ENCODE measurements at regions not wholly inside any gene's neighbourhood (a gene's known extent, or its start where the extent isn't known, plus 50 kb on each side); places are given as distances from the start of the nearest gene placed in this dataset.

DNA sequence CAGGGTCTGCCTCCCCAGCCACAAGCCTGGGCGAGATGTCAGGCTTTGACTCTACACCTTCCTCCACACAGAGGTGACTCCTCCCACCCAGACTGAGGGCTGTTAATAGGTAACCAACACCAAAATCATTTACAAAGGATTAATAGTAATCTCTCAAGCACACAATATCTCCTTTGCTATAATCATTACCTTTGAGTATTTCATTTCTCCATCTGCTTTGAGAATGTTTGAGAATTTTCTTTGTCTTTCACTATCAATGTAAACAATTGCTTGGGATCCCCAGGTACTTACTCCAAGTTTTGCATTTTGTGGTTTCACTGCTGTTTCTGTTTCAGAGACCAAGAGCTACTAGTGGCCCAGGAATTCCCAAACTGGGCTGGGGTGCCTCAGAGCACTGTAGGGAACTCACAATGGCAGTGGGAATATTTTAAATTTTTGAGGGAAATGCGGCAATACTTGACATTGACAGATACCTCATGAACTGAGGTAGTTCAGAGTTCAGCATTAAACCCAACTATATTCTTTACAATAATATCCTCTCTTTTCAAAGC, 166.4 kb upstream of the MGAT5 start:
- H3K36me3 Mint-ChIP-seq, result no peaks in the 10 kb centered on the region
- no peaks in the 10 kb centered on the region for H3K9me3 Mint-ChIP-seq (ENCODE audit: low read depth)
- H3K27ac Mint-ChIP-seq, result no peak overlapping the region
- no peaks in the 10 kb centered on the region for H3K27me3 Mint-ChIP-seq
- H3K4me1 Mint-ChIP-seq (ENCODE audit: low read depth), result no peaks in the 10 kb centered on the region
- H3K4me3 Mint-ChIP-seq, result no peak overlapping the region

DNA sequence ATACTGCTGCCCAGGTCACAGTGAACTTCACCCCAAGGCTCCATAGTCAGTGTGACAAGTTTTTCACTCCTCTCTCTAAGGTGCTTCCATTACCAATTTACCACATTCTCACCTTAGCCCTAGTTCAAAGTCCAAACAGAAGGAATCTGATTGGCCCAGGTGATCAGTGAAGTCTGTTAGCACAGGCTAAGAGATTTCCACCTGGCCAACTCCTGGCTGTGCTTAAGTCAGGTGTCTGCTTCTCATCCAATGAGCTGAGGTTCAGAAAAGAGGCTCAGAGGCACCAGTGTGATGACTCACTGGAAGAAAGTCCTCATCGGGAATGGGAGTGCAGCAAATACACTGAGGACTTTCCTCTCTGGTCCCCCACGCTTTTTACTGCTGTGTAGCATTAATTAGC, 164.4 kb upstream of the MGAT5 start:
- H3K36me3 Mint-ChIP-seq, result no peaks in the 10 kb centered on the region
- H3K4me1 Mint-ChIP-seq (ENCODE audit: low read depth), result no peaks in the 10 kb centered on the region
- no peak overlapping the region for H3K4me3 Mint-ChIP-seq
- peaks cover 6% of the 10 kb centered on the region for H3K27me3 Mint-ChIP-seq
- H3K27ac Mint-ChIP-seq, result no peak overlapping the region
- no peaks in the 10 kb centered on the region for H3K9me3 Mint-ChIP-seq (ENCODE audit: low read depth)

DNA sequence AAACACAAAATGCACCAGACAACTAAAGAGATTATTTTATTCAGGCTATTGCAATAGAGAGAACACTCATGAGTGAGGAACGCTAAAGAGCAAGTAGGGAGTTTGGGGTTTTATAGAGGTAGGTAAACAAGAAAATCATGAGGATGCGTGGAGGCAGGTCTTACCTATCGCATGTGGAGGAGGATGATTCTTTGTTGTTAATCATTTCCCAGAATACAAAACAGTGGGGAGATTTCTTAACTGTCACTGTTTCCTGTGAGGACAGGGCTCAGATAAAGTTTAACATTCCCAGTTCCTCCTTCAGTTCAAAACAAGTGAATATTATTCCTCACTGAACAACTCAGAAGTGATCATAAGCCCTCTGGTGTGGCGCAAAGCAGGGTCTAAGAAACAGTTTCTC, 156.1 kb upstream of the MGAT5 start:
- no peak overlapping the region for H3K27ac Mint-ChIP-seq
- H3K4me1 Mint-ChIP-seq (ENCODE audit: low read depth), result no peaks in the 10 kb centered on the region
- no peak overlapping the region for H3K4me3 Mint-ChIP-seq
- no peaks in the 10 kb centered on the region for H3K9me3 Mint-ChIP-seq (ENCODE audit: low read depth)
- H3K36me3 Mint-ChIP-seq, result no peaks in the 10 kb centered on the region
- peaks cover 9% of the 10 kb centered on the region for H3K27me3 Mint-ChIP-seq

DNA sequence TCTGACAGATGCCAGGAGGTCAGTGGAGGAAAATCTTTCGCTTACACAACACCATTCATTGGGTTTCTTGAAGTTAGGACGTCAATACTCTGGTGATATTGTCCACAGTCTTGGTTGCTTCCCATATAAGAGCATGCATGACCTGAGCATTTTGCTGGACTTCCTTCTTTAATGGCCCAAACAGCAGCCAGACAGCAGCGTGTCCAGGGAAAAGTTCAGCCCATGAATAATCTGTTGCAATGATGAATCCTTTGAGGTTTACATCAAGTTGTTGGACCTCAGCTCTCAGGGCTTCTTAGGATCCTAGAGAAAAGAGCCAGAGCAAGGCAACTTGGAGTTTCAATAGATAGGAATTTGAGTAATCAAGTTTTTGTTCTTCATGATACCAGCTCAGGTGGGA, 155.6 kb upstream of the MGAT5 start:
- Mint-ChIP-seq H3K36me3 (no peaks in the 10 kb centered on the region), H3K27me3 (peaks cover 9% of the 10 kb centered on the region), H3K4me1 (ENCODE audit: low read depth) (no peaks in the 10 kb centered on the region), H3K4me3 (no peak overlapping the region), H3K9me3 (ENCODE audit: low read depth) (no peaks in the 10 kb centered on the region), H3K27ac (no peak overlapping the region)

DNA sequence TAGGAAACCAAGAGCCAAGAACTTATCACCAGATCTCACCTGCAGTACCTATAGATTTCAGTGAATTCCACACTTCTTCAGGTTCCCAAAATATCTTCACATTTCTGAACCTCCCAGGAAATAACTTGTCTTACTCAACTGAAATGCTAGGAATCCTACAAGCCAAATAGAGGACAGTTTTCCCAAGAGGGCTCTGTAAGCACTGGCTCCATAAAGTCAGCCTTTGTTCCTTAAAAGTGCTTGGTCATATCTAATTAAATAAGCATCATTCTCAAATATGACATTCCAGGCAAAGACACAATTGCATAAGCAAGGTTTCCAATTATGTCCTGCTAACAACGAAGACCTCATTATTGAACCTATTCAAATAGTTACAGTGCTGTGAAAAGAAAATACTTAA, 154.6 kb upstream of the MGAT5 start:
- Mint-ChIP-seq H3K27me3 (peaks cover 6% of the 10 kb centered on the region), H3K27ac (no peak overlapping the region), H3K9me3 (ENCODE audit: low read depth) (no peaks in the 10 kb centered on the region), H3K36me3 (no peaks in the 10 kb centered on the region), H3K4me1 (ENCODE audit: low read depth) (peaks cover 2% of the 10 kb centered on the region), H3K4me3 (no peak overlapping the region)

GRCh38 chr2:134103196-134103595, 150.7 kb upstream of the MGAT5 start:
- Mint-ChIP-seq H3K27me3 (no peaks in the 10 kb centered on the region), H3K4me3 (no peak overlapping the region), H3K36me3 (no peaks in the 10 kb centered on the region), H3K27ac (no peak overlapping the region), H3K4me1 (ENCODE audit: low read depth) (peaks cover 9% of the 10 kb centered on the region), H3K9me3 (ENCODE audit: low read depth) (no peaks in the 10 kb centered on the region)

GRCh38 chr2:134104754-134105153, 149.1 kb upstream of the MGAT5 start:
- Mint-ChIP-seq H3K27ac (no peak overlapping the region), H3K4me1 (ENCODE audit: low read depth) (peaks cover 9% of the 10 kb centered on the region), H3K27me3 (no peaks in the 10 kb centered on the region), H3K4me3 (no peak overlapping the region), H3K36me3 (no peaks in the 10 kb centered on the region), H3K9me3 (ENCODE audit: low read depth) (no peaks in the 10 kb centered on the region)

DNA sequence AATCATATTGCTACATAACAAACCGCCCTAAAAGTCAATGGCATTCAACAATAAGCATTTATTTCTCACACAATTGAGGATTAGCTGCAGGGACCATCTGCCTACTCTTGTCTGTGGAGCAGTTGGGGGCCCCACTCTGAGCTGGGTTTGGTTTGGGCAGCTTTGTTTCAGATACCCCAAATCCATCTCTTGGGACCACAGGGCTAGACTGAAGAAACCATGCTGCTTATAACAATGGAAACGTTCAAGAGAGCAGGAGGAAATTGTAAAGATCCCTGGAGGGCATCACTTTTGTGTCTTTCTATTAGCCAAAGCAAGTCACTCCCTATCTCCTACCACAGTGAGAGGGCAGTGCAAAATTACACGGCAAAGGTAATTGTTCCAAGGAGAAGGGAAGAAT, 146.5 kb upstream of the MGAT5 start:
- Mint-ChIP-seq H3K4me1 (ENCODE audit: low read depth) (peaks cover 9% of the 10 kb centered on the region), H3K9me3 (ENCODE audit: low read depth) (no peaks in the 10 kb centered on the region), H3K4me3 (no peak overlapping the region), H3K36me3 (peaks cover 2% of the 10 kb centered on the region), H3K27ac (no peak overlapping the region), H3K27me3 (no peaks in the 10 kb centered on the region)

GRCh38 chr2:134108113-134108512, 145.8 kb upstream of the MGAT5 start:
- Mint-ChIP-seq H3K36me3 (peaks cover 2% of the 10 kb centered on the region), H3K4me3 (no peak overlapping the region), H3K27me3 (no peaks in the 10 kb centered on the region), H3K27ac (no peak overlapping the region), H3K4me1 (ENCODE audit: low read depth) (peaks cover 9% of the 10 kb centered on the region), H3K9me3 (ENCODE audit: low read depth) (no peaks in the 10 kb centered on the region)

DNA sequence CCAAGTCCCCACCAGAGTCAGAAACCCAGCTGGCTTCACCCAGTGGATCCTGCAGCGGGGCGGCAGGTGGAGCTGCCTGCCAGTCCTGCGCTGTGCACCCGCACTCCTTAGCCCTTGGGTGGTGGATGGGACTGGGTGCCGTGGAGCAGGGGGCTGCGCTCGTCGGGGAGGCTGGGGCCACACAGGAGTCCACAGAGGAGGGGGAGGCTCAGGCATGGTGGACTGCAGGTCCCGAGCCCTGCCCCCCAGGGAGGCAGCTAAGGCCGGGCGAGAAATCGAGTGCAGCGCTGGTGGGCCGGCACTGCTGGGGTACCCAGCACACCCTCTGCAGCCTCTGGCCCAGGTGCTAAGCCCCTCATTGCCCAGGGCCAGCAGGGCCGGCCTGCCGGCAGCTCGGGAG, 144.6 kb upstream of the MGAT5 start:
- no peaks in the 10 kb centered on the region for H3K9me3 Mint-ChIP-seq (ENCODE audit: low read depth)
- H3K4me1 Mint-ChIP-seq (ENCODE audit: low read depth), result peaks cover 7% of the 10 kb centered on the region
- no peak overlapping the region for H3K27ac Mint-ChIP-seq
- no peaks in the 10 kb centered on the region for H3K27me3 Mint-ChIP-seq
- no peak overlapping the region for H3K4me3 Mint-ChIP-seq
- peaks cover 2% of the 10 kb centered on the region for H3K36me3 Mint-ChIP-seq

DNA sequence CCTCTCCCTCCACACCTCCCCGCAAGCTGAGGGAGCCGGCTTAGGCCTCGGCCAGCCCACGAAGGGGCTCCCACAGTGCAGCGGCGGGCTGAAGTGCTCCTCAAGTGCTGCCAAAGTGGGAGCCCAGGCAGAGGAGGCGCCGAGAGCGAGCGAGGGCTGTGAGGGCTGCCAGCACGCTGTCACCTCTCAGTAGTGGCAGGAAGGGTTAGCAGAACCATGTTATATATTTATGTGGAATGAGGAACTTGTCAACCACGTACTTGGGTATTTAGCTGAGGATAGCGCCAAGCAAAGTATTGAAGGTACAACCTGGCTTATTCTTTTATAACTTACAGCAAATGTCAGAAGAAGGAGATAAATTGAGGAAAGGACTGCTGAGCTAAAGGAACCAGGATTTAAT, 144.1 kb upstream of the MGAT5 start:
- peaks cover 2% of the 10 kb centered on the region for H3K36me3 Mint-ChIP-seq
- no peaks in the 10 kb centered on the region for H3K27me3 Mint-ChIP-seq
- H3K27ac Mint-ChIP-seq, result no peak overlapping the region
- H3K4me3 Mint-ChIP-seq, result no peak overlapping the region
- H3K4me1 Mint-ChIP-seq (ENCODE audit: low read depth), result peaks cover 3% of the 10 kb centered on the region
- no peaks in the 10 kb centered on the region for H3K9me3 Mint-ChIP-seq (ENCODE audit: low read depth)

DNA sequence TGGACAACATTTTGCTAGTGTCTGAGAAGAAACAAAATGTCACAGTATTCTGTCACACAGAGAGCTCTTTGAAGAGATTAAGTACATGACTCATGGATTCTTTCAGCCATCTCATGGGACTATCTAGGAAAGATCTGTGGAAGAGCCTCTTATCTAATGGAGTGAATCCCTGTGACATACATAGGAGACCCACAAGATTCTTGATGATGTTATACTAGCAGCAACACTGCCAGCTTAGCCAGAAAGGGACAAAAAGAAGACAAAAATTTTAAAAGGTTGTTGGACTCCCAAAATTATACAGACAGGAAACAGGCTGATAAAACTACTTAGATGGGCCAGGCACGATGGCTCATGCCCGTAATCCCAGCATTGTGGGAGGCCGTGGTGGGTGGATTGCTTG, 143.3 kb upstream of the MGAT5 start:
- H3K27ac Mint-ChIP-seq, result no peak overlapping the region
- no peaks in the 10 kb centered on the region for H3K9me3 Mint-ChIP-seq (ENCODE audit: low read depth)
- H3K27me3 Mint-ChIP-seq, result no peaks in the 10 kb centered on the region
- no peak overlapping the region for H3K4me3 Mint-ChIP-seq
- peaks cover 2% of the 10 kb centered on the region for H3K36me3 Mint-ChIP-seq
- H3K4me1 Mint-ChIP-seq (ENCODE audit: low read depth), result no peaks in the 10 kb centered on the region

DNA sequence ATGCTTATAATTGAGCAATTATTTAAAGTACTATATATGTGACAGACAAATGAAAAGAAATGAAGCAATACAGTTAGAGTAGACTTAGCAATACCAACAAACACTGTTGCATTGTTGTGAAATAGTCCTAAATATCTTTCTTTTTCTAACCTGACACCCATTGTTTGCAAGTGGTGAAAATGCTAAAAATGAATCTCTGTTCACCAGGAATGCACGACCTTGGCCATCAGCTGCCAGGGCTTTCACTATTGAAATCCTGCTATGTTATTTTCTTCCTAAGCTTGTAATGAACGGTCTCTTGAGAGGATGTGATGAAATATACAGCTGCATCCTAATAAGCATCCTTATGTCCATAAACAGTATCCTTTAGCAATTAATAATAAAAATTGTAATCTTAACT, 136.2 kb upstream of the MGAT5 start:
- H3K27ac Mint-ChIP-seq, result no peak overlapping the region

DNA sequence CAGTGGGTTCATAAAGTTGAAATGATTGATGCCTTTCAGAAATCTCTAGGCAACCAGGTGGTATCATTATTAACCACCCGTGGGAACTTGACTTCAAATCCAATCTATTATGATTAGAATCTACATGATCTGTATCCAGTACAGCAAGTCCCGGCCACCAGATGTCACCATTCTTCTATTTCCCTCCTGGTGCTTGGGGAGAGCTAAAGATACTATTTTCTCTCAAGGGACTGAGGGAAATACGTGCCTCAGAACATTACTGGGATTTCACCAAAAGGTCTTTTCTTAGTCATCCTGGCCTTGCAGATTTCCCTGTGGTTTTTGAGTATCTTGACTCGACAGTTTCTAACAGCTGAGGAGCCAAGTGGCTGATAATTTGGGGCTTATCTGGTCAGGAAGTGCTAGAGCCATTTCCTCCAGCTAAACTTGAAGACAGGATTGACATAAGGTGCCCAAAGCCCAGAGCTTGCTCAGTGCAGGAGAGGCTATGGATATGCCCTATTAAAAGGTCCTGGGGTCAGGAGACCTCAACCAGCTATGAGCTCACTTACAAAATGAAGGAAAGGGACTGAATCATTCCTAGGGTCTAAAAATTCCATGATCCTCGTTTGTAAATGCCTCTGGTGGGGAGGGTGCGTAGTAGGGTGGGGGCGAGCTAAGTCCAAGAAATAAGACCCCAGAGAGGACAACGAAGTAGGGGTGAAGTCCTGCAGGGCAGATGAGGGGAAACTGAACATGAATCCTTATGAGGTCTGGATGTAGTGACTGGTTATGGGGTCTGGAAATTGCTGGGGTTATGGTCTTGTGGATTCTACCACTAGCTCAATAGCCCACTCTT, 135.4 kb upstream of the MGAT5 start:
- H3K27me3 Mint-ChIP-seq, result peaks cover 2% of the 10 kb centered on the region
- H3K27ac Mint-ChIP-seq, result peak overlapping the region; percentile 6
- H3K4me1 Mint-ChIP-seq (ENCODE audit: low read depth), result peaks cover 36% of the 10 kb centered on the region
- no peaks in the 10 kb centered on the region for H3K36me3 Mint-ChIP-seq
- no peaks in the 10 kb centered on the region for H3K9me3 Mint-ChIP-seq (ENCODE audit: low read depth)
- H3K4me3 Mint-ChIP-seq, result peak overlapping the region; percentile 98

More for the DNA sequence above, 136.2 kb upstream of the MGAT5 start:
- H3K27me3 Mint-ChIP-seq, result peaks cover 2% of the 10 kb centered on the region
- H3K36me3 Mint-ChIP-seq, result no peaks in the 10 kb centered on the region
- H3K9me3 Mint-ChIP-seq (ENCODE audit: low read depth), result no peaks in the 10 kb centered on the region
- peaks cover 28% of the 10 kb centered on the region for H3K4me1 Mint-ChIP-seq (ENCODE audit: low read depth)
- H3K4me3 Mint-ChIP-seq, result no peak overlapping the region

GRCh38 chr2:134119117-134119712, 134.7 kb upstream of the MGAT5 start:
- no peaks in the 10 kb centered on the region for H3K9me3 Mint-ChIP-seq (ENCODE audit: low read depth)
- no peaks in the 10 kb centered on the region for H3K36me3 Mint-ChIP-seq
- peak overlapping the region; percentile 99 for H3K27ac Mint-ChIP-seq
- H3K4me3 Mint-ChIP-seq, result peak overlapping the region; percentile 98
- peaks cover 44% of the 10 kb centered on the region for H3K4me1 Mint-ChIP-seq (ENCODE audit: low read depth)
- H3K27me3 Mint-ChIP-seq, result peaks cover 2% of the 10 kb centered on the region
